ENCODE measurements at regions not wholly inside any gene's neighbourhood (a gene's known extent, or its start where the extent isn't known, plus 50 kb on each side); places are given as distances from the start of the nearest gene placed in this dataset.

GRCh38 chr5:3217771-3218495 is 377.7 kb upstream of the IRX1 start:
- DNase-seq: no peak
- Mint-ChIP-seq H3K27ac (no peak overlapping the region), H3K36me3 (ENCODE audit: low read depth) (no peaks in the 10 kb centered on the region), H3K4me1 (no peaks in the 10 kb centered on the region), H3K27me3 (no peaks in the 10 kb centered on the region), H3K4me3 (no peak overlapping the region), H3K9me3 (ENCODE audit: low read depth) (no peaks in the 10 kb centered on the region)
- intact Hi-C loops (cut with DNase I, micrococcal nuclease): no loop called here
- no peak for ATAC-seq
- POLR2A ChIA-PET: no interaction called here
- CTCF ChIA-PET: no interaction called here

DNA sequence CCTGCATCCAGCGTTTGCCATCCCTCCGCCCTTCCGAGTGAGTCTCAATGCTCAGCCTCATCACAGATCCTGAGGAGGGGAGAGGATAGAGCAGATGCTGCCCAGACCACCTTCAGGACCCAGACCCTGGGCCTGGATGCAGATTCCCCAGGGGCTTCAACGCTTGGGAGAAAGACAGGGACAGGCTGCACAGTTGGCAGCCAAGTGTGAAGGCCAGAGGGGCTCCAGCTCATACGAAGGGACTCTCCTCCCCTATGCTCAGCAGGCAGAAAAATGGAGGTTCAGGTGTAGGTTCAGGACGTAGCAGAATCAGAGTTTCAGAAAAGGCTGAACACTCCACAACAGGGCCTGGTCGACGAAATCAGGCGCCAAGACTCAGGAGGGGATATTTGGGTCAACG is 378.5 kb upstream of the IRX1 start:
- no peak for DNase-seq
- Mint-ChIP-seq H3K4me1 (no peaks in the 10 kb centered on the region), H3K36me3 (ENCODE audit: low read depth) (no peaks in the 10 kb centered on the region), H3K4me3 (no peak overlapping the region), H3K27me3 (no peaks in the 10 kb centered on the region), H3K27ac (no peak overlapping the region), H3K9me3 (ENCODE audit: low read depth) (no peaks in the 10 kb centered on the region)
- ChIA-PET POLR2A (no interaction called here), CTCF (no interaction called here)
- no peak for ATAC-seq
- intact Hi-C loops (cut with DNase I, micrococcal nuclease): no loop called here

DNA sequence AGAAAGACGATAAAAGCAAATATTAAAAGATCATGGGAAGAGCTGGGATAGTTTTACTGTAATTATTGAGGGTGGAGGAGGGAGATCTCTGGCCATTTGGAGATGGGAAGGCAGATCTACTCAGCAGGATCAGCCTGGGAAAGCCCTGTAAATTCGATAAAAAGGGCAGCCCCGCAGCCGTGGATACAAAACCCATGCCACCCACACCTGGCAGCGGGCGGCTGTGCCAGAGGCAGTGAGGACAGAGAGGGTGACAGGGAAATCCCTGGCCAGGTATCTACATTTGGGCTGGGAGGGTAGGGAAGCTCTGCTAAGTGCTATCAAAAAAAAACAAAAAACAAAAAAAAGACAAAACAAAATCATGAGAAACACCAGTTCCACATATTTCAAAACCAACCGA is 379.2 kb upstream of the IRX1 start:
- H3K9me3 Mint-ChIP-seq (ENCODE audit: low read depth): no peaks in the 10 kb centered on the region
- DNase-seq (no peak), ATAC-seq (no peak)
- no peaks in the 10 kb centered on the region for H3K4me1 Mint-ChIP-seq
- intact Hi-C loops (cut with DNase I, micrococcal nuclease): no loop called here
- no peak overlapping the region for H3K4me3 Mint-ChIP-seq
- ChIA-PET CTCF (no interaction called here), POLR2A (no interaction called here)
- no peaks in the 10 kb centered on the region for H3K27me3 Mint-ChIP-seq
- no peaks in the 10 kb centered on the region for H3K36me3 Mint-ChIP-seq (ENCODE audit: low read depth)
- no peak overlapping the region for H3K27ac Mint-ChIP-seq

DNA sequence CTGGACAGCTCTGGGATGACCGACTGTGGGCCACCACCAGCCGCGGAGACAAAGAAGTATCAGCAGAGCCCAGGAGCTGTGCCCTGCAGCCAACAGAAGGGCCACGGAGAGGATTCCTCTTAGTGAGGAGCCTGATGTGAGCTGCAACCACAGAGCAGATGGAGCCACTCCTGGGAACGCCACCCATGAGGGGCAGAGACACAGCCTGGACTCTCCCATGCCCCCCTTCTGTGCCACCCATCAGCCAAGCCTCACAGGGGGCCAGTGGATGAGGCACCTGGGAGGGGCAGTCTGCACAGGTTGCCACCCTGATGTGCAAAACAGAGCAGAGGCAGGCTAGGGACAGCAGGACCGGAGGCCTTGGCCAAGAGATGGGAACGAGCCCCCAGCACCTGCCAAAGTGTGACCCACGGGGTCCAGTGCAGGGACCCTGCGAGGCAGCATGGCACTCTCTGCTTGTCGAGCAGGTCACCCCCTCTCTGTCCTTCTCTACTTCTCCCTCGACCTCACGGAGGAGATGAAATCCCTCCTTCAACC is 380.7 kb upstream of the IRX1 start:
- ATAC-seq: no peak
- no peaks in the 10 kb centered on the region for H3K4me1 Mint-ChIP-seq
- H3K4me3 Mint-ChIP-seq: no peak overlapping the region
- H3K27ac Mint-ChIP-seq: no peak overlapping the region
- no peaks in the 10 kb centered on the region for H3K9me3 Mint-ChIP-seq (ENCODE audit: low read depth)
- POLR2A ChIA-PET: no interaction called here
- no peaks in the 10 kb centered on the region for H3K27me3 Mint-ChIP-seq
- intact Hi-C loops (cut with DNase I, micrococcal nuclease): no loop called here
- no peak for DNase-seq
- H3K36me3 Mint-ChIP-seq (ENCODE audit: low read depth): no peaks in the 10 kb centered on the region
- CTCF ChIA-PET: no interaction called here

DNA sequence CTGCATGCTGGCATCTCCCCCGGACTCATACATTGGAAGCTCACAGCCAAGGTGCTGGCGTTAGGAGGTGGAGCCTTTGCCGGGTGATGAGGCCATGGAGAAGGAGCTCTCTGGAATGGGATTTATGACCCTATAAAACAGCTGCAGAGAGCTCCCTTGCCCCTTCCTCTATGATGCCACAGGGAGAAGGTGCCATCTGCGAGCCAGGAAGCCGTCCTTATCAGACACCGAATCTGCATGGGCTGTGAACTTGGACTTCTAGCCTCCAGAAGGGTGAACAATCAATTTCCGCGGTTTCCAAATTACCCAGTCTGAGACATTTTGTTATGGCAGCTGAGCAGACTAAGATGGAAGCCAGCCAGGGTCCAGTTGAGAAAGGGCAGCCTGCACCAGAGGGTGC is 381.2 kb upstream of the IRX1 start:
- intact Hi-C loops (cut with DNase I, micrococcal nuclease): no loop called here
- POLR2A ChIA-PET: no interaction called here
- CTCF ChIA-PET: no interaction called here
- H3K36me3 Mint-ChIP-seq (ENCODE audit: low read depth): no peaks in the 10 kb centered on the region
- no peak overlapping the region for H3K27ac Mint-ChIP-seq
- no peak overlapping the region for H3K4me3 Mint-ChIP-seq
- no peak for DNase-seq
- no peak for ATAC-seq
- no peaks in the 10 kb centered on the region for H3K4me1 Mint-ChIP-seq
- no peaks in the 10 kb centered on the region for H3K9me3 Mint-ChIP-seq (ENCODE audit: low read depth)
- H3K27me3 Mint-ChIP-seq: no peaks in the 10 kb centered on the region

- H3K9me3 Mint-ChIP-seq (ENCODE audit: low read depth): no peaks in the 10 kb centered on the region
- H3K4me1 Mint-ChIP-seq: no peaks in the 10 kb centered on the region
- intact Hi-C loops (cut with DNase I, micrococcal nuclease): no loop called here
- ATAC-seq (no peak), DNase-seq (no peak)
- no peak overlapping the region for H3K4me3 Mint-ChIP-seq
- H3K27me3 Mint-ChIP-seq: no peaks in the 10 kb centered on the region
- no peaks in the 10 kb centered on the region for H3K36me3 Mint-ChIP-seq (ENCODE audit: low read depth)
- POLR2A ChIA-PET: no interaction called here
- no peak overlapping the region for H3K27ac Mint-ChIP-seq
- CTCF ChIA-PET: no interaction called here
These were observed 382.8 kb upstream of the IRX1 start for GRCh38 chr5:3212869-3213268.

DNA sequence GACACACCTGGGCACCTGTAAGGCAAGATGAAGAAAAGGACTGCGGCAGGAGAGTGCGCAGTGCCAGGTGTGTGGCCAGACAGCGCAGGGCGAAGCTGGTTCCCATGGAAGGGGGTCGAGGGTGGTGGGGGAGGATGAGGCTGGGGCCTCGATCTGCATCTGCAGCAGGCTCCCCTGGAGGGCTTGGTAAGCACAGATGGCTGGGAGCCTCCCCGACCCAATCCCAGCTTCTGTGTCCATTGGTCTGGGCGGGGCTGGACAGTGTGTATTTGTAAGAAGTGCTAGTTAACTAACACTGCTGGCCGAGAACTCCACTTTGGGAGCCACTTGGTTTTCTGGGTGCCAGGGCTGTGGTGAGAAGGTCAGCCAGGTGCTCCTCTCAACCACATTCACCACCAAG is 385.1 kb upstream of the IRX1 start:
- no peak overlapping the region for H3K4me3 Mint-ChIP-seq
- intact Hi-C loops (cut with DNase I, micrococcal nuclease): no loop called here
- DNase-seq (no peak), ATAC-seq (no peak)
- no peaks in the 10 kb centered on the region for H3K36me3 Mint-ChIP-seq (ENCODE audit: low read depth)
- H3K9me3 Mint-ChIP-seq (ENCODE audit: low read depth): no peaks in the 10 kb centered on the region
- ChIA-PET POLR2A (no interaction called here), CTCF (no interaction called here)
- no peaks in the 10 kb centered on the region for H3K4me1 Mint-ChIP-seq
- H3K27ac Mint-ChIP-seq: no peak overlapping the region
- no peaks in the 10 kb centered on the region for H3K27me3 Mint-ChIP-seq

GRCh38 chr5:3209918-3210317 is 385.7 kb upstream of the IRX1 start:
- no peaks in the 10 kb centered on the region for H3K27me3 Mint-ChIP-seq
- ChIA-PET POLR2A (no interaction called here), CTCF (no interaction called here)
- H3K27ac Mint-ChIP-seq: no peak overlapping the region
- ATAC-seq (no peak), DNase-seq (no peak)
- no peak overlapping the region for H3K4me3 Mint-ChIP-seq
- H3K36me3 Mint-ChIP-seq (ENCODE audit: low read depth): no peaks in the 10 kb centered on the region
- no peaks in the 10 kb centered on the region for H3K4me1 Mint-ChIP-seq
- intact Hi-C loops (cut with DNase I, micrococcal nuclease): no loop called here
- H3K9me3 Mint-ChIP-seq (ENCODE audit: low read depth): no peaks in the 10 kb centered on the region

- Mint-ChIP-seq H3K27me3 (peaks cover 16% of the 10 kb centered on the region), H3K27ac (no peak overlapping the region), H3K9me3 (ENCODE audit: low read depth) (no peaks in the 10 kb centered on the region), H3K36me3 (ENCODE audit: low read depth) (no peaks in the 10 kb centered on the region), H3K4me3 (no peak overlapping the region), H3K4me1 (no peaks in the 10 kb centered on the region)
- ATAC-seq: no peak
- CTCF ChIA-PET: no interaction called here
- no peak for DNase-seq
- intact Hi-C loops (cut with DNase I, micrococcal nuclease): no loop called here
- POLR2A ChIA-PET: no interaction called here
These were observed 393.1 kb upstream of the IRX1 start for GRCh38 chr5:3202570-3202969.

DNA sequence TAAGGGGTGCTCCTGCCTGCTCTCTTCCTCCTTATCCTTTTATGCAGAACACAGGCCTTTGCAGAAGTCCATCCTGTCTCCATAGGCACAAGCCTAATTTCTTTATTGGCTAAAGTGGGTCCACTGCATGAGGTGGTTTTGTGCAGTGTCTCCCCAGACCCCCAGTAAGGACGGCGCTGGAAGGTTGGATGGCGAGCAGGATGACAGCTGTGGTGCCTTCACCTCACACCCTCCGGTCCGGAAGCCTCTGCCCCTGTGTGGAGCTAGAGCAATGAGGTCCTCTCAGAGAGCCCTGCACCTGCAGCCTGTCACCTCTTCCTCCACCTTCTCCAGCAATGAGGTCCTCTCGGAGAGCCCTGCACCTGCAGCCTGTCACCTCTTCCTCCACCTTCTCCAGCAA is 393.7 kb upstream of the IRX1 start:
- Mint-ChIP-seq H3K27me3 (peaks cover 20% of the 10 kb centered on the region), H3K9me3 (ENCODE audit: low read depth) (no peaks in the 10 kb centered on the region), H3K36me3 (ENCODE audit: low read depth) (no peaks in the 10 kb centered on the region), H3K4me3 (no peak overlapping the region), H3K27ac (no peak overlapping the region), H3K4me1 (no peaks in the 10 kb centered on the region)
- no peak for ATAC-seq
- no peak for DNase-seq
- CTCF ChIA-PET: no interaction called here
- intact Hi-C loops (cut with DNase I, micrococcal nuclease): no loop called here
- POLR2A ChIA-PET: no interaction called here

DNA sequence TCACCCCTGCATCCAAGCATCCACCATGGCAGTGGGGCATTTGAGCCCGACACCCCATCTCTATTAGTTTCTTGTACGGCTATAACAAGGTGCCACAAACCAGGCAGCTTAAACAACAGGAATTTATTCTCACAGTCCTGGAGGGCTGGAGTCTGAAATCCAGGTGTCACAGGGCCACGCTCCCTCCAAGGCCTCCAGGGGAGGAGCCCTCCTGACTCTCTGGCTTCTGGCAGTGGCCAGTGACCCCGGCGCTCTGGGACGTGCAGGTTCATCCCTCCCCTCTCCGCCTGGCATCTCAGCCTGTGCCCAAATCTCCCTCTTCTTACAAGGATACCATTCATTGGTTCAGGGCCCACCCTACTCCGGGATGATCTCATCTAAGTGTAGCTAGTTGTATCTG is 394.5 kb upstream of the IRX1 start:
- POLR2A ChIA-PET: no interaction called here
- Mint-ChIP-seq H3K27ac (no peak overlapping the region), H3K36me3 (ENCODE audit: low read depth) (no peaks in the 10 kb centered on the region), H3K27me3 (peaks cover 20% of the 10 kb centered on the region), H3K4me1 (no peaks in the 10 kb centered on the region), H3K9me3 (ENCODE audit: low read depth) (no peaks in the 10 kb centered on the region), H3K4me3 (no peak overlapping the region)
- CTCF ChIA-PET: no interaction called here
- intact Hi-C loops (cut with DNase I, micrococcal nuclease): no loop called here
- DNase-seq: no peak
- ATAC-seq: no peak

DNA sequence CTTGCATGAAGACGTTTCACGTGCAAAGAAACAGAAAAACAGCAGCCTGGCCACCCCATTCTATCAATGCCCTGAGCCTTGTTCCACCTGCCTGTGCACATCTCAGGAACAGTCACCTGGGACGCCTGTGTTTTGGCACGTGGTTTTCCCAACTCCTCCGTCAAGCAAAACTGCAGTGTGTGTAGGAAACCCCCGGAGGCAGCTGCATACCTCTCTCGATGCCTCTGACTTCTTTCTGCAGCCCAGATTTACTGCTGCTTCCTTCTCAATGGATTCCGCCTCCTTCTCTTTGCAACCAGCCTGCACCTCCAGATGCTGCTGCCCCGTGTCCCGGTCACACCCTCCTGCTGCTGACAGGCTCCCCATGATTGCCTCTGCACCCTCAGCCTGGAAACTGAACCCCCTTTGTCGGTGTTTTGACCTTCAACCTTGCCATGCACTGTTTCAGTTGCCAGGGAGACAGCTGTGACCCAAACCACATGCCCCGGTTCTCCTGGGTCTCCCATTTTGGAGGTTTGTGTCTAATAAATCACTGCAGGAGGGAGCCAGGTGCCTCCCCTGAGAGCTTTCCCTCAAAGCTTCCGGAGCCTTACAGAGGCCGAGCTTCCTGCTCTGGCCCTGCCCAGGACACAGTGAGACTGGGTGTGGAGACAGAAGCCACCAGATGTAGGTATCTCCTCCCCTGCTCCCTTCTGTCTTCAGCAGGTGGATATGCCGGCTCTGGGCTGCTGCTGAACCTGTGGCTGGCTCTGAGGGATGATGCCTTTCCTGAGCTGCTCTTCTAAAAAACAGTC is 395.5 kb upstream of the IRX1 start:
- ChIA-PET POLR2A (interaction anchor here (0.5 kb wide), 1 partner anchor 14 kb away, joined by 3 read pairs; no protein-coding TSS in a partner anchor), CTCF (no interaction called here)
- ATAC-seq (no peak), DNase-seq (no peak)
- H3K27me3 Mint-ChIP-seq: peaks cover 20% of the 10 kb centered on the region
- no peak overlapping the region for H3K27ac Mint-ChIP-seq
- intact Hi-C loops (cut with DNase I, micrococcal nuclease): no loop called here
- no peaks in the 10 kb centered on the region for H3K4me1 Mint-ChIP-seq
- H3K4me3 Mint-ChIP-seq: no peak overlapping the region
- H3K9me3 Mint-ChIP-seq (ENCODE audit: low read depth): no peaks in the 10 kb centered on the region
- H3K36me3 Mint-ChIP-seq (ENCODE audit: low read depth): no peaks in the 10 kb centered on the region

All from activated CD4-positive, alpha-beta T cell treated with anti-CD3 and anti-CD28 coated beads for 36 hours (primary cell).